Ureter (tissue), 1 donor: ENCODE measurements at regions not wholly inside any gene's neighbourhood (a gene's known extent, or its start where the extent isn't known, plus 50 kb on each side); places are given as distances from the start of the nearest gene placed in this dataset.
"Not testable (repeated sequence)": the region's sequence is repeated elsewhere in the genome, so short reads cannot be mapped to it uniquely, and the experiment has no call there.

Experiments used
- DNase-seq: peaks from one replicate; pipeline ENCODE4 v3.0.0-alpha.2; 2020; ENCODE audit warnings: low spot score
- donor health status: DM: yes; HTN: yes; CAD: no.

GRCh38 chr12:125989696-125990095 lies 924.5 kb downstream of the AACS start:
- DNase-seq: no peak

GRCh38 chr12:125996443-125996842 lies 931.2 kb downstream of the AACS start:
- DNase-seq: no peak

GRCh38 chr12:125999628-126000027 lies 934.4 kb downstream of the AACS start:
- DNase-seq: no peak

GRCh38 chr12:126019385-126019784 lies 954.1 kb downstream of the AACS start:
- no peak for DNase-seq

GRCh38 chr12:126021675-126022074 lies 956.4 kb downstream of the AACS start:
- DNase-seq: no peak

- no peak for DNase-seq
These were observed 962.6 kb downstream of the AACS start for GRCh38 chr12:126027825-126028224.

GRCh38 chr12:126030573-126030972 lies 965.3 kb downstream of the AACS start:
- DNase-seq: no peak

- no peak for DNase-seq
These were observed 968.5 kb downstream of the AACS start for GRCh38 chr12:126033751-126034150.

- no peak for DNase-seq
These were observed 971.1 kb downstream of the AACS start for GRCh38 chr12:126036348-126036747.

- DNase-seq: no peak
These were observed 973.2 kb downstream of the AACS start for GRCh38 chr12:126038434-126038833.

- no peak for DNase-seq
These were observed 975.1 kb downstream of the AACS start for GRCh38 chr12:126040307-126040706.

- no peak for DNase-seq
These were observed 977.1 kb downstream of the AACS start for GRCh38 chr12:126042286-126042685.

GRCh38 chr12:126049501-126049900 lies 984.3 kb downstream of the AACS start:
- not testable (repeated sequence) for DNase-seq

GRCh38 chr12:126051611-126052107 lies 986.4 kb downstream of the AACS start:
- no peak for DNase-seq

GRCh38 chr12:126055521-126055920 lies 990.3 kb downstream of the AACS start:
- DNase-seq: no peak

- no peak for DNase-seq
These were observed 996.5 kb downstream of the AACS start for GRCh38 chr12:126061777-126062176.

- DNase-seq: no peak
These were observed 998.8 kb downstream of the AACS start for GRCh38 chr12:126064028-126064427.

- no peak for DNase-seq
These were observed 1002.5 kb downstream of the AACS start for GRCh38 chr12:126067626-126068329.

- no peak for DNase-seq
These were observed 1004.4 kb downstream of the AACS start for GRCh38 chr12:126069549-126070165.

GRCh38 chr12:126076515-126076914 lies 1011.3 kb downstream of the AACS start:
- DNase-seq: no peak

GRCh38 chr12:126083926-126084325 lies 1018.7 kb downstream of the AACS start:
- DNase-seq: no peak

- no peak for DNase-seq
These were observed 1019.2 kb downstream of the AACS start for GRCh38 chr12:126084480-126084879.

- DNase-seq: no peak
These were observed 1021.0 kb downstream of the AACS start for GRCh38 chr12:126086242-126086641.
